Sigmoid colon (tissue), 4 donors: ENCODE measurements at regions not wholly inside any gene's neighbourhood (a gene's known extent, or its start where the extent isn't known, plus 50 kb on each side); places are given as distances from the start of the nearest gene placed in this dataset.

ENCODE experiments used
- CTCF ChIP-seq, 4 experiments: fragments of 450-650 bp in 3 of 4; fragments of 200-600 bp in 1 of 4; IDR thresholded peaks; one replicate each; pipeline ENCODE4 v1.5.1; 2016 to 2019; ENCODE audit warnings: antibody characterized with exemption in 4 of 4, mild to moderate bottlenecking in 3 of 4, moderate library complexity in 2 of 4
- POLR2AphosphoS5 ChIP-seq, 4 donors: sonication (generic); formaldehyde crosslinking; IDR thresholded peaks; one replicate each; pipeline ENCODE4 v1.6.1; 2017; ENCODE audit warnings: antibody characterized with exemption in 4 of 4

GRCh38 chr9:89792189-89793123 is 187.6 kb downstream of the GADD45G start:
- TF ChIP-seq CTCF (IDR thresholded peaks at IDR 0.05) (no peak), POLR2AphosphoS5 (IDR thresholded peaks at IDR 0.05) (no peak)
